GM21390 (cell line): ENCODE measurements at regions not wholly inside any gene's neighbourhood (a gene's known extent, or its start where the extent isn't known, plus 50 kb on each side); places are given as distances from the start of the nearest gene placed in this dataset.
"Not testable (repeated sequence)": the region's sequence is repeated elsewhere in the genome, so short reads cannot be mapped to it uniquely, and the experiment has no call there.

ENCODE experiments used
- ATAC-seq: cut with Tn5 transposase; IDR thresholded peaks from one replicate; pipeline ENCODE4 v1.9.1; 2021; ENCODE audit not compliant: unreplicated experiment

- no peak for ATAC-seq
Measured at GRCh38 chr13:85610024-85610423, 189.2 kb downstream of the SLITRK6 start.

- no peak for ATAC-seq
Measured at GRCh38 chr13:85608255-85608829, 190.9 kb downstream of the SLITRK6 start.

- no peak for ATAC-seq
Measured at GRCh38 chr13:85603735-85604134, 195.5 kb downstream of the SLITRK6 start.

GRCh38 chr13:85601526-85601925 is 197.7 kb downstream of the SLITRK6 start:
- ATAC-seq: no peak

GRCh38 chr13:85597790-85598500 is 201.3 kb downstream of the SLITRK6 start:
- ATAC-seq: no peak

GRCh38 chr13:85592211-85592610 is 207.0 kb downstream of the SLITRK6 start:
- ATAC-seq: no peak

- ATAC-seq: no peak
Measured at GRCh38 chr13:85590231-85590931, 208.8 kb downstream of the SLITRK6 start.

GRCh38 chr13:85589021-85589420 is 210.2 kb downstream of the SLITRK6 start:
- no peak for ATAC-seq

- ATAC-seq: no peak
Measured at GRCh38 chr13:85588359-85588758, 210.9 kb downstream of the SLITRK6 start.

GRCh38 chr13:85586856-85587255 is 212.4 kb downstream of the SLITRK6 start:
- ATAC-seq: no peak

- ATAC-seq: no peak
Measured at GRCh38 chr13:85586422-85586831, 212.8 kb downstream of the SLITRK6 start.

GRCh38 chr13:85582890-85583289 is 216.3 kb downstream of the SLITRK6 start:
- ATAC-seq: no peak

GRCh38 chr13:85575110-85575509 is 224.1 kb downstream of the SLITRK6 start:
- no peak for ATAC-seq

- ATAC-seq: no peak
Measured at GRCh38 chr13:85567909-85568308, 231.3 kb downstream of the SLITRK6 start.

GRCh38 chr13:85565652-85566051 is 233.6 kb downstream of the SLITRK6 start:
- no peak for ATAC-seq

- ATAC-seq: no peak
Measured at GRCh38 chr13:85564598-85564997, 234.6 kb downstream of the SLITRK6 start.

GRCh38 chr13:85562282-85562681 is 236.9 kb downstream of the SLITRK6 start:
- no peak for ATAC-seq

- ATAC-seq: no peak
Measured at GRCh38 chr13:85557691-85558467, 241.3 kb downstream of the SLITRK6 start.

GRCh38 chr13:85551012-85551411 is 248.2 kb downstream of the SLITRK6 start:
- ATAC-seq: no peak

GRCh38 chr13:85549819-85550218 is 249.4 kb downstream of the SLITRK6 start:
- ATAC-seq: no peak

- not testable (repeated sequence) for ATAC-seq
Measured at GRCh38 chr13:85548845-85549244, 250.4 kb downstream of the SLITRK6 start.
